GM21390 (cell line): ENCODE measurements at regions not wholly inside any gene's neighbourhood (a gene's known extent, or its start where the extent isn't known, plus 50 kb on each side); places are given as distances from the start of the nearest gene placed in this dataset.

ENCODE experiments used
- ATAC-seq: cut with Tn5 transposase; IDR thresholded peaks from one replicate; pipeline ENCODE4 v1.9.1; 2021; ENCODE audit not compliant: unreplicated experiment

DNA sequence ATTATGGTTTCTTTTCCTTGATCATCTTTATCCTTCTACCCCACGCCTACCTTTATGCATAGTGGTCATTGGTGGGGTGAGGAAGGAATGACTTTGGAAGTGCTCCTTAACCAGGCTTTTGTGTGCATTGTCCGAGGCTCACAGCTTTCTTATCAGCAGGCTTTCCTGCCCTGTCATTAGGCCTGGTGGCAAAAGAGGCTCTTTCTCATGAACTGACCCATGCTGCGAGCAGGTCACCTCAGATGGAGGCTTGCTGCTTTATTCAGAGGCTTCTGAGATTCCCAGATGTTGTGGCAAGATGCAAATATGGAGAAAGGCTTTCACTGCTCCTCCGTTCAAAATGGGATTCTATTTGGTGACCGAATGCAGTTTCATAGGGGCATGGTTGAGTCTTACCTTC is 57.4 kb upstream of the DMRTA1 start:
- ATAC-seq, result no peak

DNA sequence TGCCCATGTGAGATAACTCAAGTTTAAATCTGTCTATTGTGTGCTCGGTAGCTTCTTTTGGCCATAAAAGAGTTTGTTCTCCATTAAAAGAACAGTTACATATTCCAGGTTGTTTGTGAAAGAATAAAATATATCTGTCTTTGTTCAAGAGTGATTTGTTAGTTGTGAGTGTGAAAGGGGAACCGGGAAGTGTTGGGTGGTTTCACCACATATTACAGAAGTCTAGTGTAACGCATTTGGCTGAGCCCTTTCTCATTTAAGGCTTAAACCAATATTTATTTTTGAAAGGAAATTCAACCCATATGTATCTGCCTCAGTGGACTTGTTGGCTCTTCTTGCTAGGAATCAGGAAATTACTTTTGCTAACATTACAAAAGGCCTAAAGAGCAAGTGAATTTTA is 54.1 kb upstream of the DMRTA1 start:
- no peak for ATAC-seq

DNA sequence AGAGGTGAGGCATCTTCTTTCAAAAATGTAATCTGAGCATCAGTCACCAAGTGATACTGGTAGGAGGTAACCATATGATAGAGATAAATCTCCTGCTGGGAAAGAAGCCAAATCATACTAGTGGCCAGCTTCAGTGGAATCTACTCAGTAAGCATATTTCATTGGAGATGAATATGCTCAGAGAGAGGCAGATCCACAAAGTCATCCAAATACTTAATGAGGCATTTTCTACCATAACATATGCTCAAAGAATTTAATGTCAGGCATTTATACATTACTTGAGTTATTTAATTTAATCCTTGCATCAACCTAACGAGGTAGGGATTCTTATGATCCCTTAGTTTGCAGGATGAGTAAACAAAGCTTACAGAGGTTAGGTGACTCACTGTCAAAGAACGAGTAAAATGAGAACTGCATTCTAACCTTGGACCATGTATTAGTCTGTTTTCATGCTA is 50.9 kb upstream of the DMRTA1 start:
- ATAC-seq, result no peak
